GM08714 (cell line): ENCODE measurements at regions not wholly inside any gene's neighbourhood (a gene's known extent, or its start where the extent isn't known, plus 50 kb on each side); places are given as distances from the start of the nearest gene placed in this dataset.

ENCODE experiments used
- H3K4me3 ChIP-seq: fragments of 200-500 bp; sonication (Bioruptor generic); 2 replicates; pipeline ENCODE4 v1.5.1; 2014; ENCODE audit warnings: mild to moderate bottlenecking, low read length, inconsistent platforms
- ZNF274 ChIP-seq: IDR thresholded peaks from 2 replicates; pipeline ENCODE4 v1.6.1; 2012; ENCODE audit warnings: mild to moderate bottlenecking, low read depth, low read length

DNA sequence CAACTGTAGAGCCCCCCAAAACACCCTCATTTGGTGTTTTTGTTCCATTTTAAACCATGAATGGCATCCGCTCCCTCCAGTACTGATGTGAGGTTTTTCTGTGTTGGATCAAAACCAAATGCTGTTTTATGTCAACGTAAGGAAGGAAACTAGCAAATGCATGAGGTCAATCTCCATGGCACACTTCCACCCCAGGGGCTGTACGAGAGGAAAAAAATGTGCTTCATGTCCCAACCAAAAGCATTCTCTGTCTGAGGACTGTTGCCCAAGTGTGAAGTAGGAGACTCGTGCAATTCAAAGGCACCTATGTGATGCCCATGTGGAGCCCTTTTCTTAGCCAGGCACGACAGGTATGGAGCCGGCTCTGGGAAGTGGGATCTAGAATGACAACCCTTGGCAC lies 180.3 kb upstream of the MKI67 start:
- no peak overlapping the region for H3K4me3 ChIP-seq
- TF ChIP-seq ZNF274, result no peak

DNA sequence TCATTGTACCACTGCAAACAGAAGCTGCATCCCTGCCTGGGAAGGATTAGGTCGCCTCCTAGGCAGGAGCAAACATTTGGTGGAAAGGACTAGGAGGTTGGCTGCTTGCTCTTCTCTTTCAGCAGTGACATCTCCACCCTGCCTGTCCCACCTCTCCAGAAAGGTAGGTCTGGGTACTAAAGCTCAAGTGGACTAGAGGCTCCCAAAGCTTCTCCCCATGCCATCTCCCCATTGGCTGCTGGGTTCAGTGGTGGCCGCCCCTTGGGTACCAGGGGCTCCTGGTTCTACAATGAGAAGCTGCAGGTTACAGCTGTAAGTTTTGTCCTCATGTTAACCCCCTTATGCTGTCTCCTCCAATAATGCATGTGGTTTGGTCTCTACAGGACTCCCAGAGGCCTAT lies 180.7 kb upstream of the MKI67 start:
- H3K4me3 ChIP-seq, result no peak overlapping the region
- no peak for TF ChIP-seq ZNF274

DNA sequence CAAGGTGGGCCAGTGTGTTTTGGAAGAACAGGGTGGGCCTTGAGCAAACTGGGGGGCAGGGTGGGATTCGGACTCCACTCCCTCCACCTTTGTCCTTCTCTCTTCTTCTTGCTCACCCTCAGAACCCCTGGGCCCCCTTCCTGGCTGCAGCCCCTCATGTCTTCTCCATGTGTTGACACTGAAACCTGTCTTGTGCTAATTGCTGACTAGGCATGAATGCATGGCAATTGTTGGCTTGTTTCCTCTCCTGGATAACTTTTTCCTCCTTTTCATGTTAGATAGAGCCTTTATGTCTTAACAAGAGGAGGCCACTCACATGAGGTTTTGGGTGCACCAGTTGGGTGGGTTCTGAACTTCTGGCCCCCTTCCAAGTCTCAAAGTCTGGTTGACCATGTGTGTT lies 181.6 kb upstream of the MKI67 start:
- H3K4me3 ChIP-seq, result no peak overlapping the region
- TF ChIP-seq ZNF274, result no peak

DNA sequence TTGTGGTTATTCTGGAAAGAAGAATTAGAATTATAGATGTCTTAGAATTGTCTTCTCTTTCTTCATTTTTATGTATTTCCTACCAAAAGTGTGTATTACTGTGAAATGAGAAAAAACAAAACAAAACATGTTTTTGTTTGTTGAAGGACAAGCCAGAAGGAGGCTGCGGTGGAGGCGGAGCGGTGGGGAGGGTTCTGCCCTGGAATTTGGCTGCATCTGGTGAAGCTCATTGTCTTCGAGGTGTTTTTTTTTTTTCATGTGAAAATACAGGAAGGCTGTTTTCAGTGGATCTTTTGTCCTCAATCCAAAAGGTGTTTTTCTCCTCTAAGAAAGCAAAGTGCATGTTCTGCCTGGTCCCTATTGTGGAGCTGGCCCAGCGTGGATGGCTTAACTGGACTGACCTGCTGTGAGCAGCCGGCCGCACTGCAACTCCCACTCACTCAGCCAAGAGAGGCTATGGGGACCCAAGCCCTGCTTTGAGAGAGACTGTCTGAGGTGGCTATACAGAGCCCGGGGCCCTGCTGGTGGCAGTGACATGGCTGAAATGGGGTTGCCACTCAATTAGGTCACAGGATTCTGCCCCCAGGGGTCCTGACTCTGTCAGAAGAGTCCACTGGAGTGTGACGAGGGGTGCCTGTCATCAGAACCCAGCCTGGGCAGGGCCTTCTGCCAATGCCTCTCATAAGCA lies 184.9 kb upstream of the MKI67 start:
- no peak for TF ChIP-seq ZNF274

DNA sequence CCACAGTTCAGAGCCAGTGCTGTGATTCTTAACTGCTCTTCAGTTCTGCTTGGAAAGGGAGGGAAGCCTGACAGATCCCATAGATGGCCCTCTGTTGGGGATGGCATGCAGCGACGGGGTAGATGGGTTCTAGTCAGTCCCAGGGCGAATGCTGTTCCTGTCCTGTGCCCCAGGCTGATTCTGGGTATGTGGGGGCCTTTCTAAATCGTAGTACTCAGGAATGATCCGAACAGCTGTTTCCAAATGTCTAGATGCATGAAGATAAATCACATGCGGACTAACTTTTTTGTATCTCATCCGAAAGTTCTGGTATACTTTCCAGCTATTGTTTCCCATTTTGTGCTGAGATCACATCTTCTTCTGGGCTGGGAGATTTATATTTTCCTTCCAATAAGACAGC lies 186.0 kb upstream of the MKI67 start:
- TF ChIP-seq ZNF274, result no peak
- H3K4me3 ChIP-seq, result no peak overlapping the region

More for the DNA sequence above, 184.9 kb upstream of the MKI67 start:
- H3K4me3 ChIP-seq, result no peak overlapping the region

DNA sequence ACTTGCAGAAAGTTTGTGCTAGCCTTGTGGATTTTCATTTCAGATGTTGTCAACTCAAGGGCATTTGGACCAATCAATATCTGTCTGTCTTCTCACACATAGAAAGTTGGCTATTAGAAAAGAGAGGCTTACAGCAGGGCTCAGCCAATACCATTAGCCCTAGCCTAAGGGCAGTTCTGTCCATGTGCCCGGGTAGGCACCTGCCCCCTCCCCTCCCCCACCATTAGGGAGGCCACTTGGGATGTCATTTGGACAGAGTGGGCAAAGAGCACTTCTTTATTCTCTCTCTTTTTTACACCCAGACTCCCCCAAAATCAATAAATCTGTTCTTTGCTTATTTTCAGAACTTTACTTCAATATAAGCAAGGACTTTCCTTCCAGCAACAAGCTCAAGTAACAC lies 188.5 kb upstream of the MKI67 start:
- no peak overlapping the region for H3K4me3 ChIP-seq
- TF ChIP-seq ZNF274, result no peak

DNA sequence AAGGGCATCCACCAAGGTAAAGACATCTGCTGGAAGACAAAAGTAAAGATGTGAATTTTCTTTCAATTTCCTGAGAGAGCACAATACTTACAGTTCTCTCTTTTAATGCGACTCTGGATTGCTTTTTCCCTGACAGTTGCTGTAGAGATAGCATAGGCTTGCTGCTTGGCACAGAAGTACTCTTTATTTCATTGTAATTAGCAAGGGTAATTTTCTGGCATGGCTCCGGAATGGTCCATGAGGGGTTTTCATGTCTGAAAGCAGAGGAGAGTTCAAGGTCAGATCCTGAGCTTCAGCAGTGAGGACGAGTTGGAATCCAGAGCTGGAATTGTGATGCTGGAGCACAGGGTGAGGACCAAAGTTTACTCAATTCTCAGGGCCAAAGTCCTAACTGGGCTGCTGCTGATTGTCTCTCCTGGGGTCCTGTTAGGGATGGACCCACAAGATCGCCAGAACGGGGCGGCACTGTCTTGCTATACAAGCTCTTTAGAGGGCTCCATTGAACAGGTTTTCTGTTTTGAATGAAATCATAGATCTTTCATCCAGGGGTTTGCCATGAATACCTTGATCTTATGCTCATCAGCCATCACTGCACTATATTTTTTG lies 190.0 kb upstream of the MKI67 start:
- no peak for TF ChIP-seq ZNF274
- H3K4me3 ChIP-seq, result no peak overlapping the region

DNA sequence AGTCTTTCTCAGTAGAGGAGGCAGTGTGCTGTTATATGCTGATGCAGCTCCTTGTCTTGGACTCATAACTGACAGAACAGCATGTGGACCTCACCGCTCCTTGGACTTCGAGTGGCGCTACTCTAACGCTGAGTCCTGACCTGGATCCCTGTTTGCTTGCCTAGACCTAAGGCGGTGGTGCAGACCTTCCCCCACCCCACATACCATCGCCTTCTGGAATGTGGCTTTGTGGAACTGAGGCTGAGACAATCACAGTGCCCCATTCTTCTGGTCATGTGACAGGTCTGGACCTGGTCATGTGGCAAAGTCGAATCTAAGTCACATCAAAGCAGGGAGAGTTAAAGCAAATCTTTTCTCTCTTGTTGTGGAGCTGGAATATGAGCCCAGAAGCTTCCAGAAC lies 190.7 kb upstream of the MKI67 start:
- TF ChIP-seq ZNF274, result no peak

DNA sequence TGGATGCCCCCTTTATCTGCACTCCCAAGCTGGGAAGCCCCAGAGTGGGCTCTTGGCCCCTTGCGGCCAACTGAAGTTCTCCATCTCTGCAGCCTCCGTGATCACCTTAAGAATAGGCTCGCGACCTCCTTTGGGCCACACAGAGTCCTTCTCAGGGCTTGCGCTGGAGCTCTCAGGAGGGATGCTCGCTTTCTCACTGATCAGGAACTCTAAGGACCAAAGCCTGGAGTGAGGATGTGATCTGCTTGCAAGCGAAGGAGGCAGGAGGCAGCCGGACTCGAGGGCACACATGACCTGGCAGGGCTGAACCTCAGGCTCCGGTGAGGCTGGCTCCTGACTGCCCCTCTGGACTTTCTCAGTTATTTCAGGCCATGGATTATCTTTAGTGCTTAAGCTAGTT lies 192.1 kb upstream of the MKI67 start:
- TF ChIP-seq ZNF274, result no peak
- no peak overlapping the region for H3K4me3 ChIP-seq

More for the DNA sequence above, 190.7 kb upstream of the MKI67 start:
- no peak overlapping the region for H3K4me3 ChIP-seq

DNA sequence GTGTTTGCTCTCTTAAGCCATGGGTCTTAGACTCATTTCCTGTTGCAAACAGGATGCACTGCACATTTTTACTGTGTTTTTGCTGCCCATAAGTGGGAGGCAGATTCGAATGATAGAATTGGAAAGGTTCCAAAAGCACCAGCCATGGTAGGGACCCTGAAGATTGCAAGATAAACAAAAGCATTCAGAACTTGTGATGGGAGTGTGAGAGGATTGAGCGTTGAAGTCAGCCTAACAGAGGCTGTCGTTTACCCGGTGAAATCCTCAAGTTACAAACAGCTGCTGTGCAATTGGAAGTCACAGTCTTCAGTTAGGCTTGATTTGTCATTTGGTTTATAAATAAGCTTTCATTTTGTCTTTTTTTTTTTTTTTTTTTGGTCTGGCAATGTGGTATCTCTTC lies 192.7 kb upstream of the MKI67 start:
- no peak for TF ChIP-seq ZNF274
- no peak overlapping the region for H3K4me3 ChIP-seq

DNA sequence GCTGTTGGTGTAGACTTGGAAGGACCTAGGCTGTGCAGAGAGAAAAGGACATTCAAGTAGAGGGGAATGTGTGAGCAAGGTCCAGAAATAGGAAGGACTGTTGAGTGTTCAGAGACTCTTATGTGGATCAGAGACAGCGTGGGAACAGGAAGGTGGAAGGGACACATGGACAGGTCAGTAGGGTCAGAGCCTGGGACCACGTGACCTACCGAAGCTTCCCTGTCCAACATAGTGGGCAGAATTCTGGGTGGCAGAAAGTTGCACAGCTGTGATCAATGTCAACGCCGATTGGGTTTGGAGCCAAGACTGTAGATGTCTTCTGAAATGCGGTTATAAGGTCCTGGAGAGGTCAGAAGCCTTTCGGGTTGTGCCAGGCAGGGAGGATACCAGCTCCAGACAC lies 195.9 kb upstream of the MKI67 start:
- no peak overlapping the region for H3K4me3 ChIP-seq
- no peak for TF ChIP-seq ZNF274

DNA sequence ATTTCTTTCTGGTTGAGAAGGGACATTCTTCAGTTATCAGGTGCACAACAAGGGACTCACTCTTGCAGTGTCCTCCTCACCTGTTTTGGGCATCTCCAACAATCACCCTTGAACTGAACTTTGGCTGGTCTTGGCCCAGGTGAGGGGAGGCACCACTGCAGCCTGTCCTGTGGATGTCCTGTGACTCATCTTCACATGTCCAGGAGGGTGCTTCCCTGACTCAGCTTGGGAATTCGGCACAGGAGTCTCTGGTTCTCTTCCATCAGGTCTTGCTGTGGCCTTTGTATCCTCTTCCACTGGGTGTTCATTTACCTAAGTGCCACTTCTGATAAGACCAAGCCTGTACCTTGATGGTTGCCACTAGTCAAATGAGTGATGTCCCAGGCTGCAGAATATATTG lies 196.7 kb upstream of the MKI67 start:
- no peak overlapping the region for H3K4me3 ChIP-seq
- no peak for TF ChIP-seq ZNF274

DNA sequence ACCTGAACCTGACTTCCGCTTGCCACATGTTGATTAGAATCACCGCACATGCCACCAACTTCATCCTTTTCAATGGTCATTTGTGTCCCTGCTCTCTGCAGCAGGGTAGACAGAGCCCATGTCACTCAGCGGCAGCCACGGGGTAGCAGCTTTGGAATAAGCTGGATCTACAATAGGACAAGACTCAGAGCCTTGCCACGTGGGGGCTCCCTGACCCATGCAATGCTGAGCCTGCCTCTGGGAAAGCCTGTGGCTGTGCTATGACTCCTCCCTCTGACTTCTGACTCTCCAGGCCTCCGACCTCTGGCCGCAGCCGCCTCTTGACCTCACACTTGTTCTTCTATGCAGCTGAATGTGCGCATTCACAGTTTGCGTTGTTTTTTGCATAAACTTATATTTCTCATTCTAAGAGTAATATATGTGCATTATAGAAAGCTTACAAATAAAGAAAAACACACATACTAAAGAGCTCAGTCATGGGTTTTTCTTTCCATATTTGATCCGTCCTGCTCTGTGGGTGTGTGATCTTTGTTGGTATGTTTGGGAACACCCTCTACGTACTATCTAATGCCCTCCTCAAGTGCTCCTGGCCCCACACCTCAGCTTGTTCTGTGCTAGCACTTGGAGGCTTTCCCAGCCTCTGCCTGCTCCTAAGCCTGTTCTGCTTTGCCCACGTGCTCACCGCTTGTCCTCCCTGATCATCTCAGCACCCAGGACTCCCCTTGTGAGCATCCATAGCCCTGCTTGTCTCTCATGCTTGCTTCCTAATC lies 198.0 kb upstream of the MKI67 start:
- TF ChIP-seq ZNF274, result no peak
- no peak overlapping the region for H3K4me3 ChIP-seq

DNA sequence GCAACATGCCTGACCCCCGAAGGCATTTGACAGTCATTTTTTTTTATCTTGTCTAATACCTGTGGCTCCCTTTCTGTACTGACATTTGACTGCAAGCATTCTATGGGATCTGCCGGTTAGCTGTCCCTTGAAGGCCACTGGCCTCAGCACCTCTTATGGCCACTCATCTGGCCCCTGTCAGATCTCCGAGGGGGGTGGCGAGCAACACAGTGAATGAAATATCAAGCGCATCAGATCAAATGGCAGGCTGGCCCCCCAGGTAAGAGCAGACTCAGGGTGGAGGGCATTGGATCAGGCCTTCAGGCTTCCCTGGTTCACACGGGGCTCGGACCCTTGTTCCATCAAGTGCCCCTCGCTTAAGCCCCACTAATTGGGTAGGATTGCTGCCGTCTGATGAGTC lies 199.6 kb upstream of the MKI67 start:
- H3K4me3 ChIP-seq, result no peak overlapping the region
- no peak for TF ChIP-seq ZNF274

DNA sequence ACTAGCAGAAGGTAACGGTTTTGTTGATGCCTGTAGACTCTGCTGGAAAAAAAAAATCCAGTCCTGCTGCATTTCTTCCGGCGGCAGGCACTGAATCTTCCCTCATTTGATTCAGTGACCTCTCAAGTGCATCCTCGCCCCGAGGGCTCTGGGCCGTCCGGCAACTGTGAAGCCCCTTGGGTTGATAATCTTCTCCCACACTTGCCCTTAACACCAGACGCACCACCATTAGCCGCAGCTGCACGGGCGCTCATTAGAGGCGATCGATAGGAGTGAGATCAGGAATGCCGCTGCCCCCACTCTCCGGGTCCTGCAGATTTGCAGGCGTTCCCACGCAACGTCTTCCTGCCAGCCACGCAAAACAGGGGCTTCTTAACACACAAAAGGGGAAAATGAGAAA lies 200.0 kb upstream of the MKI67 start:
- H3K4me3 ChIP-seq, result no peak overlapping the region
- no peak for TF ChIP-seq ZNF274
